ENCODE measurements at regions not wholly inside any gene's neighbourhood (a gene's known extent, or its start where the extent isn't known, plus 50 kb on each side); places are given as distances from the start of the nearest gene placed in this dataset.

- TF ChIP-seq EZH2 (IDR thresholded peaks at IDR 0.05; ENCODE audit: low read length, unreplicated experiment), result no peak
- no peak for TF ChIP-seq CTCF (conservative IDR thresholded peaks at IDR 0.05; ENCODE audit: low read depth, low read length)
These were observed 377.1 kb upstream of the KITLG start for GRCh38 chr12:88957358-88957757.
